HG03521 (cell line): ENCODE measurements at regions not wholly inside any gene's neighbourhood (a gene's known extent, or its start where the extent isn't known, plus 50 kb on each side); places are given as distances from the start of the nearest gene placed in this dataset.

Experiments used
- ATAC-seq: cut with Tn5 transposase; IDR thresholded peaks from one replicate; pipeline ENCODE4 v1.9.1; 2021; ENCODE audit warnings: mild to moderate bottlenecking, moderate library complexity; ENCODE audit not compliant: unreplicated experiment

DNA sequence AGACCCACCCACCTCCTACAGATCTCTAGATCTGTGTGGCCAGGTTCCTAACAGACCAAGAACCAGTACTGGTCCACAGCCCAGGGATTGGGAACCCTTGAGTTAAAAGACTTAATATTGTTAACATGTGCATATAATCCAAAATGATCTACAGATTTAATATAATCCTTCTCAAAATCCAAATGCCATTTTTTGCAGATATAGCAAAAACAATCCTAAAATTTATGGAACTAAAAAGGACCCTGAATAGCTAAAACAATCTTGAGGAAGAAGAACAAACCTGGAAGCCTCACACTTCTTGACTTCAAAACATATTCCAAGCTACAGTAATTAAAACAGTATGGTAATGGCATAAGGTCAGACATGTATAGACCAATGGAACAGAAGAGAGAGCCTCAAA lies 206.9 kb upstream of the SIX2 start:
- ATAC-seq = no peak

GRCh38 chr2:45214550-45214949 lies 205.3 kb upstream of the SIX2 start:
- ATAC-seq = no peak

GRCh38 chr2:45212953-45213635 lies 203.8 kb upstream of the SIX2 start:
- ATAC-seq = no peak

DNA sequence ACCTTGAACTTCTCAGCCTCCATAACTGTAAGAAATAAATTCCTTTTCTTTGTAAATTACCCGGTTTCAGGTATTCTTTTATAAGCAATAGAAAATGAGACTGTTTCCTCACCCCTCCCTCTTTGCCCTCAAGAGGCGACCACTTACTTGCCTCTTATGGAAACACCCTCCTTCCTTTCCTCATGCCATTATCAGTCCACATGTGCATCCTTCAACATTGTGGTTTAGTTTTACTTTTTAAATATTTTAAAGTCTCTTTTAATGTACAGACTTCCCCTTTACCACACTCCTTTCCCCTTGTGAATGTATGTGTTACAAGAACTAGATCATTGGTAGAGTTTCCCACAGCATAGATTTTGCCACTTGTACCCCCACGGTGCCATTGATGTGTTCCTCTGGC lies 202.4 kb upstream of the SIX2 start:
- no peak for ATAC-seq

GRCh38 chr2:45210462-45211195 lies 201.4 kb upstream of the SIX2 start:
- ATAC-seq = no peak

GRCh38 chr2:45209875-45210274 lies 200.6 kb upstream of the SIX2 start:
- ATAC-seq = no peak

- ATAC-seq = no peak
Measured at GRCh38 chr2:45209302-45209701, 200.1 kb upstream of the SIX2 start.

- no peak for ATAC-seq
Measured at GRCh38 chr2:45207101-45207500, 197.8 kb upstream of the SIX2 start.

GRCh38 chr2:45205985-45206384 lies 196.7 kb upstream of the SIX2 start:
- no peak for ATAC-seq

DNA sequence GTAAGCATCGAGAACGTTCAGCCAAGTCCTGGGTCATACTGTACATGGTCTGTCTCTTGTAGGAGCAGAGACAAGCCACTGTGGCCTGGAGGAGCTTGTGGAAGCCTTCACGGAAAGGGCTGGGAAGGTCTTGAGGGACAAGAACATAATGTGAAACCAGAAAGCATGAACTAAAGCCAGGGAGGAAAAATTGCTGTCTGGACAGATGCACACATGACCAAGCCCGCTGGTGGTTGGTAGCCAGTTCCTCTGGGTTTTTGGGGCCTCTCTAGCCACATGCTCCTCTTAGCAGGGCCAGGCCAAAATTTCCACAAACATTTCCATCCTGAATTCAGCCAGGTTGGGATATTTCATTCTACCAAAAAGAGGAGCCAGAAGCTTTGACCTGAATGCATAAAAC lies 196.2 kb upstream of the SIX2 start:
- no peak for ATAC-seq

DNA sequence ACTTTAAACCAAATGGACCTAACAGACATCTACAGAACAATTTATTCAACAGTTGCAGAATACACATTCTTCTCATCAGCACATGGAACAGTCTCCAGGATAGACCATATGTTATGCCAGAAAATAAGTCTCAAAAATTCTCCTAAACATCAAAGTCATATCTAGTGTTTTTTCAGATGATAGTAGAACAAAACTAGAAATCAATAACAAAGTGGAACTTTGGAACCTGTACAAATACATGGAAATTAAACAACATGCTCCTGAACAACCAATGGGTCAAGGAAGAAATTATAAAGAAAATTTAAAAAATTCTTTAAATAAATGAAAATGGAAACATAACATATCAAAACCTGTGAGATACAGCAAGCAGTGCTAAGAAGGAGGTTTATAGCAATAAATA lies 194.1 kb upstream of the SIX2 start:
- ATAC-seq = no peak

DNA sequence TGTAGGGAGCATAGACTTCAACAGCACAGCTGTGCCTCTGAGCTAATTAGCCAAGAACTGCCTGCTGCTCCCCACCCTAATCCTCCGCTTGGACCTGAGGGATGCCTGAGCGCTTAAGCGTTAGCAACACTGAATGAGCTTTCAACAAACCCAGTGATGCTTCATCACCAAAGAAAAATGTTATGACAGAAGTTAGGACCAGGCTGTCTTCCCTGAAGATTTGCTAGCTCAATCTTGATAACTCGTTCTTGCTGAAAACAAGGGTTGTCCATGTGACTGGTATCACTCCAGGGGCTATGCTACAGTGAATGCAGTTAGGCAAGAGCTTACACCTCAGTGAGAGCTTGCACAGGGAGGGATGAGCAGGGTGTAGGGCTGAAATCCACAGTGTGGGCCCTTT lies 190.7 kb upstream of the SIX2 start:
- ATAC-seq = no peak

DNA sequence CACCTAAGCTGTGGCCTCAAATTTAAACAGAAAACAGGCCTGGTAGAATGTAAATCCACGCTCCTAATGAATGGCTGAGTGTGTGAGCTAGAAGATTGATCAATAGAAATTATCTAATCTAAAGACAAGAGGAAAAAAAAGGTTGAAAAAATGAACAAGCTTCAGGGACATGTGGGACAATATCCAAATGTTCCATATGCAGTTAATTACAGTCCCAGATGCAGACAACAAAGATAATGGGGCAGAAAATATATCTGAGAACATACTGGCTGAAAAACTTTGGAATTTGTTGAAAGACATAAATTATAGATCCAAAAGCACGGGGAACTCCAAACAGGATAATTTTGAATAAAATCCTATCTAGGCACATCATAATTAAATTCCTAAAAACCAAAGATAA lies 186.7 kb upstream of the SIX2 start:
- no peak for ATAC-seq

DNA sequence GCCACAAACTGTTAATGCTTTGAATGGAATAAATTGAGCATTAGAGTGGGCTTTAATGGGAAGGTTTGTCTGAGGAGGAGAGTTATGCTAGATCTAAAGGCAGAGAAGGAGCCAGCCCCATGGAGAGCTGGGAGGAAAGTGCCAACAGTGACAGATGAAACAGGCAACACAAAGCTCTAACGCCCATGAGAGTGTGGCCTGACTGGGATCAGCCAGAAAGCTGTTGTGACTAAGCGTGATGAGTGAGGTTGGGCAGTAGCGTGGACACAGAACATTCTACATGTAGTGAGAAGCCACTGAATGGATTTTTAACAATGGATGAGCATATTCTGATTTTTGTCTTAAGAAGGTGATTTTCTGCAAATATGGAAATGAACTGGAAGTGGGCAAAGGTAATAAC lies 185.3 kb upstream of the SIX2 start:
- ATAC-seq = no peak

GRCh38 chr2:45193581-45193980 lies 184.3 kb upstream of the SIX2 start:
- no peak for ATAC-seq

GRCh38 chr2:45192991-45193390 lies 183.7 kb upstream of the SIX2 start:
- no peak for ATAC-seq

GRCh38 chr2:45192481-45192880 lies 183.2 kb upstream of the SIX2 start:
- no peak for ATAC-seq

GRCh38 chr2:45191976-45192375 lies 182.7 kb upstream of the SIX2 start:
- no peak for ATAC-seq

DNA sequence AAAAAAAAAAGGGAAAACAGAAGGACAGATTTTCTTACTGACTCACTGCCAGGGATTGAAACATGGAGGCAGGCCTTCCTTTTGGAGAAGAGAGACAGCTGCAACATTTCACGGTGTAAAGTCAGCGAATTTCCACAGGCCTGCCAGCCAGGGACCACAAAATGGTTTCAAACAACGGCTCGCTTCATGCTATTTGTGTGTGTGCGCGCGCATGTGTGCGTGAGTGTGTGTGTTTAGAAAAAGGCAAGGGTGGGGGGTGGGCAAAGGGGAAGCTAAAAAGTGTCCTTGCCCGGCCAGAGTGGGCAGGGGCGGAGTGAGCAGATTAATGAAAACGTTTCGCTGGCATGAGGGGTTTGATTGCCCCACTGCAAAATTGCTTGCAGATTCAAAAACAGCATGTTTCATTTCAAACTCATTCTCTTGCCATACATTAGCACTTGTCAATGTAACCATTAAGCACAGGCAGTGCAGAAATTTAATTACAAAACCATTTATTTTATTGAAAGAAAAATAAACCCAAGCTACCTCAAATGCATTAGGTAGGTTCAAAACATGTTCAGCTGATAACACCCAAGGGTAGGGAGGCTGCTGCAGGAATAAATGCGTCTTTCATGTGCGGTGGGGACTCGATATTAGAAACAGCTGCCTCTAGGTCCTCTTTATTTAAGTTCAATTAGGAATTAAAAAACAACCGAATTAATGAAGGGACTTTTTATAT lies 182.1 kb upstream of the SIX2 start:
- ATAC-seq = no peak

DNA sequence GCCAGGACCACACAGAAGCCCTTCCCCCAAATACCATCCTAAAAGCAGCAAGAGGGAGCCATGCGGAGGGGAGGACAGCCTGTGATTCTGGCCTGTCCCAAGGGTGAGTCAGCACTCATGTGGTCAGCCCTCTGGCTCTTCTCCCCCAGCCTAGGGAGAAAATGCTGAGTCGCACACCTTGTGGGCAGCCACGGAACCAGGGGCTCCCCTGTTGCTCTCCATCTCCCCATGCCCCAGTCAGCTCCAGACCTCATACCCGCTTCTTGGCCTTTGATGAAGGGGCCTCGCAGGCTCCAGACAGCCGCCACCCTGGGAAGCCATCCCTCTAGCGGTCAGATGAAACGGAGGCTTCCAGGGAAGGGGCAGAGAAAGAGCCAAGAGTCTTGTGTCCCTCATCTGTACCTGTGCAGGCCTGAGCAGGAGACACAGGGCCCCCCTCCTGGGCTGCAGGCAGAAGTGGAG lies 181.3 kb upstream of the SIX2 start:
- no peak for ATAC-seq

DNA sequence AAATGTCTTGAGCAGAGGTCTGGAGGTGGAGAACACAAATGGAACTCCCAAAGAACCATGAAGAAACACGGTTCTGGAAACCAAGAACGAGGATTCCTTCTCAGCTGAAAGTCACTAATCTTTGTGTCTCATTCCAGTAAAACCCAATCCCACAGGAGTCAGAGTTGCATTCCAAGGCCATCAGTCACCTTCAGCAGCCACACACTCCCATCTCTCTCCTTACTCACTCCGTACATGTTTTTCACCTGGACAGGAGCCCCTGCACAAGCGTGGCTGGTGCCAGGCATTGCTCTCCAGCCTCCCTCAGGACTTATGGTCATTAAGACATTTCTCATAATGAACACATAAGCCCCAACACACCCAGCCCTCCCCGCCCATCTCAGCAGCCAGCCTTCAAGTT lies 175.4 kb upstream of the SIX2 start:
- no peak for ATAC-seq

DNA sequence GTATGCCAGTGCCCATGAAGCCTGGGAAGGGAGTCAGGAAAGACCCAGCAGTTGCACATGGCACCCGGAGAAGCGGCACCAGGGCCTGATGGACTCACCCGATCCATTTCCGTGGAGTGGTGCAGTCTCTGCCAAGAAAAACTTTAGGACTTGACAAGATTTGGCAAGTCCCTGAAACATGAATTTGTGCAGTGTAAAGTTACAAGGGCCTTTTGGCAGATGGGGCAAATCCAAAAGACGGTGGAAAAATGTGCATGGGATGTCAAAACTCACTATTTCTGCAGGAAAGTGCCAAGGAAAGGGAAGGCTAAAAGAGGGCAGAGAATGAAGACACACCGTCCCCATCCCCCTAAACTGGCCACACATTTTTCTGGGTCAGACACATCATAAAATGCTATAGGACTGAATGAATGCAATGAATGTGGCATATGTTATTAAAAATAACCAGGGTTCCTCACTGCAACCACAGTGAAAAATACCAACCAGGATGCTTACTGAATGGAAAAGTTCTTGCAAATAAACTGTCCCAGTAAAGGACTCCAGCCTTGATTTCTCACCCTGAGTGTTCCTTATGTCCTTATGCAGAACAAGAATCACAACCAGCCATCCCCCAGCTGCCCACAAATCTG lies 173.5 kb upstream of the SIX2 start:
- ATAC-seq = no peak
